HG02870 (cell line): ENCODE measurements at regions not wholly inside any gene's neighbourhood (a gene's known extent, or its start where the extent isn't known, plus 50 kb on each side); places are given as distances from the start of the nearest gene placed in this dataset.
"Not testable (repeated sequence)": the region's sequence is repeated elsewhere in the genome, so short reads cannot be mapped to it uniquely, and the experiment has no call there.

Experiments used
- ATAC-seq: cut with Tn5 transposase; IDR thresholded peaks from one replicate; pipeline ENCODE4 v1.9.1; 2021; ENCODE audit warnings: mild to moderate bottlenecking, moderate library complexity; ENCODE audit not compliant: unreplicated experiment

DNA sequence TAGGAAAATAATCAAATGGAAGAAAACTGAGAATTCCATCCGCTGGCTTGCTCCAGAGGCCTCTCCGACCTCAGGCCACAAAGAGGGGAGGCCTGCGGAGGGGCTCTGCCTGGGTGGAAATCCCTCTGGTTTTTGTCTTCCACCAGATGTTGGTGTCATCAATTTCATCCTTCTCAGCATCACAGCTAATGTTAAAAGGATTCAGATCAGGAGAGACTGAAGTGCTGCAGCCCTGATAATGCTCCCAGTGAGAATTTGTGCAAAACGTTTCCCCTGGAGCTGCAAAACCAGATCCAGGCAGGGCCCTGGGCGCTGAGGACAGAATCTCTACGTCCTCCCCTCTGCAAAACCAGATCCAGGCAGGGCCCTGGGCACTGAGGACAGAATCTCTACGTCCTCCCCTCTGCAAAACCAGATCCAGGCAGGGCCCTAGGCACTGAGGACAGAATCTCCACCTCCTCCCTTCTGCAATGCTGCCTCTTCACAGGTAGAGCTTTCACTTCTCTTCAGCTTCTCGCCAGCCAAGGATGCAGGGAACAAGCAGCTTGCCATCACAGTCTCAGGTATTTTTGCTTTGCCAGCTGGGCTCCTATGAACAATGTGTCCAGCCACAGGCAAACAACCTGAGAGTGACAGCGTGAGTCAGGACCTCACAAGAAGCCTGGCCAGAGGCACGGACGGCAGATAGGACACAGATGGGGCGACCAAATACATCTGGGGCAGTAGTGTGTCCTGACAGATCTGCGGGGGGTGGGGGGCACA lies 81.2 kb downstream of the TMEM18 start:
- ATAC-seq, result no peak

DNA sequence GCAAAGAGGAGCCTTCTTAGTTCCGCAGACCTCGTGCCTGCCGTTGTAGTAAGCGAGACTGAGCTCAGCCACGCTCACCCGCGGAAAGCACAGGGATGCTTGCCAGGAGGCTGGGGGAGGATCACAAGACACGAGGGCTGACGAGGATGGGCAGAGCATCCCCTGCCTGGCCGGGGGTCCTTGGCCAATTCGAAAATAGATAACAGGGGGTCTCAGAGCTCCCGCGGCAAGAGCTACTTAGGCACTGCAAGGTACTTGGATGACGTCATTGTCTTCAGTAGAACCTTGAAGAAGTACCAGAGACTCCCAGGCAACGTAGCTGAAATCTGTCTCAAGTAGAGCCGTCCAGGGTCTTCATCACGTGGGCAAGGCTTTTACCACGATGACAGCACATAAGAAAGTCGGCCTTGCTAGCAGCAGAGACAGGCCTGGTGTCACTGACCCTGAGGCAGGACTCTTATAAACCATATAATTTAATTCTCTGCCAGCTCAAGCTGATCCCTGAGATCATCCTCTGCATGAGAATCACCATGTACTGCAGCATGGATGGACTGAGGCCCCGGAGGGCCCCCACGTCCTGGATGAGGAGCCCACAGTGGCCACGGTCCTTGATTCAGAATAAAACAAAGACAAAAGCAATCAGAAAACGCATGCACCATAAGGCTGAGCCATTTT lies 81.9 kb downstream of the TMEM18 start:
- ATAC-seq, result no peak

DNA sequence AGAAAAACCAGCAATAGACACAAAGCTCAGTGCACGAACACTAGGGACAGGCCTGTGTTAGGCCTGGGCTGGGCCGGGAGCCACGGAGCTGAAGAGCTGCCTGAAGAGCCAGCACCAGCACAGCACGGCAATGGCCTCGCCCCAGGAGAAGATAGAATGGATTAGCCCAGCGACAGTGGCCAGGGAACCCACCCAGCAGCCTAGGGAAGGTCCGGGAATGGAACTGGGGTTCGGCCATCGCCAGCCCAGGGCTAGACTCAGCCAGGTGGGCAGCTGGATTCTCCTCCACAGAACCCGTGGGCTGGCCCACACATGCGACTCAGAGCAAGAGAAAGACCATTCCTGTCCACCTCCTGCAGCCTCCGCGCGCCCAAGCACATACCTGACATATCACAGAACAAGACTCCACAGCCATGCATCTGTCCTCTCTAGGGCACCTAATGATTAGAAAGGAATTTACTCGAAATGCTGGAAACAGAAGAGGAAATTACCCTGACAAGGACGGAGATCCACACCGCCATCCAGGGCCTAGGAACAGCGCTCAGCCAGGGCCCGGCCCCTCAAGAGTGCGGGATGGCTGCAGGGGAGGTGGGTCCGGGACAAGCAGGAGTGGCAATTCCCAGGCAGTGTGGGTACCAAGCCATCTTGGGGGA lies 82.8 kb downstream of the TMEM18 start:
- no peak for ATAC-seq

DNA sequence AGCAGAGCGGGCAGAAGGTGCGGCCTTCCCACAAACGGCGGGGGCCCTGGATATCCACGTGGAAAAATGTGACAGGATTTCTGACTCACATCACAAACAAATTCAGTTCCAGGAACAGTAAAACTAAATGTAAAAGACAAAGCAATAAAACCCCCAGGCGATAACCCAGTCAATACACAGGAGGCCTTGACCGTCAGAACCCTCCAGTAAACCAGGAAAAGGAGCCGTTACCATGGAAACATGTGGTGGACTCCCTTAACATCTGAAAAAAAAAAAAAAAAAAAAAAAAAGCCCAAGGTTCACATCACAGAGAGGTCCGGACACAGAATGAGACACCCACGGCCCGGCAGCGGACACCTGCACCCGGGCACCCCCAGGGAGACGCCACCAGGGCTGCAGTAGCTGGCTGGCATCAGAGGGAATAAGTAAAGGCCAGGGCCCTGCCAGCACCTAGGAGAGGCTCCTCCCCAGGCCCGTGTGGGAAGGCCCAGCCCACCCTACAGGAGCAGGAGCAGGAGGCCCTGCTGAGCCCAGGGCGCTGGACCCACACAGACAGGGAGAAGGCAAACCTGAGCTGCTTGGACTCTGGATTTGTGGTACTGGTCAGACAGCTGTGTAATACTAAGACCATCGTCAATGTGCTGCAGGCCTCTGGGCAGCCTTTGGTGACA lies 83.7 kb downstream of the TMEM18 start:
- ATAC-seq, result no peak

DNA sequence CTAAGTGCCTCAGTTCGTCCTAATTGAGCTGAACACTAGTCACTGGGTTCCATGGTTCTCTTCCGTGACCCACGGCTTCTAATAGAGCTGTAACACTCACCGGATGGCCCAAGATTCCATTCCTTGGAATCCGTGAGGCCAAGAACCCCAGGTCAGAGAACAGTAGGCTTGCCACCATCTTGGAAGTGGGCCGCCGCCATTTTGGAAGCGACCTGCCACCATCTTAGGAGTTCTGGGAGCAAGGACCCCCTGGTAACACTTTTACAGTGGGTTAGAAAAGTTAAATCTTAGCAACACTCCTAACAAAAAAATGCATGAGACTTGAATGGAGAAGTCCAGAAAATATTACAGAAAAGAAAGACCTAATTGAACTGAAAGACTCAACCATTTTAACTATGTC lies 84.5 kb downstream of the TMEM18 start:
- no peak for ATAC-seq

DNA sequence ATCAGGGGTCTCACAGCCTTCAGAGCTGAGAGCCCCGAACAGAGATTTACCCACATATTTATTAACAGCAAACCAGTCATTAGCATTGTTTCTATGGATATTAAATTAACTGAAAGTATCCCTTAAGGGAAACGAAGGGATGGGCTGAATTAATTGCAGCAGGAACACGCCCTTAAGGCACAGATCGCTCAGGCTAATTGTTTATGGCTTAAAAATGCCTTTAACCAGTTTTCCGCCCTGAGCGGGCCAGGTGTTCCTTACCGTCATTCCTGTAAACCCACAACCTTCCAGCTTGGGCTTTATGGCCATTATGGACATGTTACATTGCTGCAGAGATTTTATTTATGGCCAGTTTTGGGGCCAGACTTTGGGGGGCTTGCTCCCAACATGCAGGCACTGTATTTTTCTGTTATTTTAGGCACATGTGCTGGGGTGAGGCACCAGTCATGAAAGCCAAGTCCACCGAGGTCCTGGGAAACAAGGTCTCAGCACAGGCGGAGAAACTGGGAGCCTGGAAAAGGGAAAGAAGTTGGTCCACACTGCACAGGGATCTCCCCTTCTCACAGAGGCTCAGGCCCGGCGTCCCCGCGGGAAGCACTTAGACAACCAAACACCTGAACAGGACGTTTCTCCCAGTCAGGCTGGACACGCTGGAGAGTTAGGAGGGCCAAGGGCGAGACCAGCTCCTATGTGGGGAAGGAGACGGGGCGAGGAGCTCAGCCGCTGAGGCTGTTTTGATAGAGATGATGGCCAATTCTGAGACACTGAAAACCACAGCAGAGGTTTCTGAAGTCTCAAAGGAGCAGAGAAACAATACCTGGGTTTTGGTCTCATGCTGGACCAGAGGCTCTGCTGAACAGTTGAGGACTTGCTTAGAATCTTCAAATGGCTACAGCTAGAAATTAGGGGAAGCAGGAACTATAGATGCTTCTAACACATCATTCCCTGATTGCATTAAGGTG lies 86.7 kb downstream of the TMEM18 start:
- no peak for ATAC-seq

DNA sequence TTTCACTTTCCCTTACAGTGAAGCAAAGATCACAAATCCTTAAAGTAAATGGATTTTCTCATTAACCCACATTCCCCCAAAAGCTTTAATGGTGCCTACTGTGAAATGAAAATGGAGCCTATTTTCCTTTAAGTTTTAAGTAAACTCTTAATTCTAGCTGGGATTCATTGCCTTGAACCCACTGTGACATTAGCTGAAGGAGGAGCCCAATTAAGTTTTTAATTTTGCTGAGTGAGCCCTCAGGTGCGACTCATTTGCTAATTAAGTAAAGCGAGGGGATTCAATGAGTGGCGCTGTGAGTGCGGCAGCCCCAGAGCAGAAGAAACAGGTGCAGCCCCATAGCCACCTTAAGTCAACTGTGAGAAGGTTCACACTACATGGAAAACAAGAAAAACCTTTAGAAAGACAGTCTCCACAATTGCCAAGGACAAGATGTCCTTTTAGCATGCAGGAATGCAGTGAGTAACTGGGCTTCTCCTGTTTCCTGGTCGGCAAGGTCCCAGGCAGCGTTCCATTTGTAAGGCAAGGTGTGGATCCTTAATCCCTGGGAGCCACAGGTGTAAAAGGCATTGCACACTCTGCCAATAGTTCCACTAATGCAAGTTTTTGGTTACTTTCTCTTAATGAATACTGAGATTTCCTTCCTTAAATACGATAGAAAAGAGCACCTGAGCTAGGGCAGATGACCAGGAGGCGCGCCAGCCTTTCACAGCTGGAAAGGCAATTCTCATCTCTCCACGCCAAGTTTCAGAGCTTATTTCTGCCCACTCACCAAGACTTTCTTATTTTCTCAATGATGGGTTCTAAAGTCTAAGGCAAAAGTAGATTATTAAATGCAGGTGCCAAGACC lies 87.7 kb downstream of the TMEM18 start:
- ATAC-seq, result no peak

DNA sequence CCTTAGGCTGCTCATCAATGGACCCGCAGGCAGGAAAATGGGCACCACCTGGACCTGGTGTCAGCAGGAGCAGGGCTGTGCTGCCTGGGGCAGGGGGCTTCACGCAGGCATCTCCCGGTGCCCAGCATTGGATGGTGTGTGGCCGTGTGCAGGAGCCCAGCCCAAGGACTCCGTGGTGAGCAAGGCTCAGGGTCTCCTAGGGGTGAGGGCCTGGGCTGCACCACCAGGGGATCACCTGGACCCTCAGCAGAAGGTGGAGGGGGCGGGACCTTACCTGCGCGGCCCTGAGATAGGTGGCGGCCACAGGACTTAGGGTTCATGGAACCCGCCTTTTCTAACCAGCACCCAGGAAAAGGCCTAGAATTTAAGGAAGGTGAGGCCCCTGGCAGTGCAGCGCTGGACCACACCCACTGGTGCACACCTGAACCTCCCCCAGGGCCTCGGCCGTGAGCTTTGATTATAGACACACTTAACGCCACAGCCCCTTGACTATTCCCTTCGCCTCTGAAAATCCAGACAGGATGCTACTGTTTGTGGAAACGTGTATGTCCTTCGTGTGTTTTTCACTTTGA lies 89.0 kb downstream of the TMEM18 start:
- no peak for ATAC-seq

DNA sequence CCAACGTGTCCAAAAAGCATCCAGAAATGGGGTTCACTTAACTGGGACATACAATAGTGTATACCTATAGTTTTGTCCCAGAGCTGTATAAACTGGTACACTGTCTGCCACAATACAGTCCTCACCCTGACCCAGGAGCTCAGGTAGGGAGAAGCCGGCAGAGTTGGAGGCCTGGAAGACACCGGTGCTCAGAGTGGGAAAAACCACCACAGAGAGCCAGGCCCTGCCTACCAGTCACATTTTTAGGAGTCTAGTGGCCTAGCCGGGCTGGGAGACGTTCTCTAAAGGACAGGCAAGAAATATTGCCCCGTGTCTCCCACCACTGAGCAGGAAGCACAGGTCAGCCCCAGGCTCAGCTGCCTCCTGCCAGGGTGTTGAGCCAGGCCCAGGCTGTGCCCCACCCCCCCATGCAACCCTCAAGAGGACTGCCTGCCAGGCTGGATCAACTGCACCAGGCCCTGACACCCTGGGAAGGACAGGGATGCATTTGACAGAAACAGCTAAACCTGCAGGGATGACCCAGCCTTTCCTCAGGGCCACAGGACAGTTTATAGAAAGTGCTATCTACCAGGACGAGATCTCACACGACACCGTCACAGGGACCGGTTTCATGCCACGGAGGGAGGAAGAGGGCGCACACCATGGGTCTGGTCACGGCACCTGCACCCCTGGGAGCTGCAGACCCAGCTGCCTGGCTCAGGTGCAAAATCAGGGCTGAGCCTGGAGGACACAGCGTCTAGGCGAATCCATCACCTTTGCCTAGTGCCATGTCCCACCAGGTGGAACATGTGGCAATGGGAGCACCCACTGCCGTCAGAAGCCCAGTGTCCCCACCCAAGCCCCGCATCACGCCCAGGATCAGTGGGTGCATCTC lies 89.9 kb downstream of the TMEM18 start:
- ATAC-seq, result no peak

DNA sequence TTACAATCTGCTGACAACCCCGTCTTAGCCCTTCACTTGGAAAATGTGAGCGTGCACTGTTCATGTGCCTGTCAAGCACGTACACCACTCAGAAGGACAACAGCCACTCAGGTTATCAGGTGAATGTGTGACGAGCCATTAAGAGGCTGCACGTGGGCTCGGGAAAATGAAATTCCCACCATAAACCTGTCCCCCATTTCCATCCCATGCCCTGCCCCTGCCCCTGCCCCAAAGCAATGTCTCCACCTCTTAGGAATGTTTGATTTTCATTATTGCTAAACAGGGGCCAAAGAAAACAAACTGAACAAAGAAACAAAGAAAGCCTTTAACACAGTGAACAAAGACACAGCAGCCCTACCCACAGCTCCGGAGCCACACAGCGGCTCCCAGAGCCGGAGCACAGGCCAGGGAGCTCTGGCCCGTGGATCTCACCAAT lies 90.5 kb downstream of the TMEM18 start:
- ATAC-seq, result no peak

DNA sequence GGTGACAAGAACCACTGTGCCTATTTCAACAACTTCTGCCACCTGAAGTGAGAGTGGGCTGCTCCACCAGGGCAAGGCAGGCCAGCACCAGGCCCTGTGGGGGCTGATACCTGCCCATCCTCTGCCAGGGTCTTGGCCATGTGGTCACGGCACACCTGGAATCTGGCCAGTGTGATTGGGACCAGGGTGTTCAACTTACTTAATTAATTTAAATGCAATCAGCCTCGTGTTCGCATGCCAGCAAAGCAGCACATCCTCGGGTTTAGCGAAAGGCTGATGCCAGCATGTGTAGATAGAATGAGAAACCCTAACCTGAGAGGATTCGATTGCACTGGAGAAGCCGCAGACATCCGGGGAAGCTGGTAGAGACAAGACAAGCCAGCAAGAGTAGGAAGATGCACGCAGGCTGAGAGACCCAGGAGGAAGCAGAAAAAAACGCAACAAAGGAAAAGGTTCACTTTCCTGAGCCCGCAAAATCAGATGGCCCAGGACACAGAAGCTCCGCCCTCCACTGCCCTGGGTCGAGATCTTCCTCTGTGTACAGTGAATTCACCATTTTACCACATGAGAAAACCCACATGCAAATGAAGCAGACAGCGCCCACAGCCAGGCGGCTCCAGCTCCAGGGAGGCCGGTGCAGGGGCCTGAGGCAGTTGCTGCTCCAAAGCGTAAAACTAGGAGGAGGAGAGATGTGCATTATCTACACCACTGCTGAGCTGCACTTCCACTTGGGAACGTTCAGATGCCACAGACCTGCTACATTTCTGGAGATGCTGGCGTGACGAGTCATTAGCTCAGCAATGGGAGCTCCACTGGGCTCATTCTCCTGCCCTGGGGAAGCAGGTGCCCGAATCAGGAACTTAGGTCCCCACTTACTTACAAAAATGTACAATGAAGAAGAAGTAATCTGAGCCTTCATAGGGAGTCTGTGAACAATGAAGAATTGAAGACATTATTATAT lies 92.1 kb downstream of the TMEM18 start:
- ATAC-seq, result peak; percentile 97

DNA sequence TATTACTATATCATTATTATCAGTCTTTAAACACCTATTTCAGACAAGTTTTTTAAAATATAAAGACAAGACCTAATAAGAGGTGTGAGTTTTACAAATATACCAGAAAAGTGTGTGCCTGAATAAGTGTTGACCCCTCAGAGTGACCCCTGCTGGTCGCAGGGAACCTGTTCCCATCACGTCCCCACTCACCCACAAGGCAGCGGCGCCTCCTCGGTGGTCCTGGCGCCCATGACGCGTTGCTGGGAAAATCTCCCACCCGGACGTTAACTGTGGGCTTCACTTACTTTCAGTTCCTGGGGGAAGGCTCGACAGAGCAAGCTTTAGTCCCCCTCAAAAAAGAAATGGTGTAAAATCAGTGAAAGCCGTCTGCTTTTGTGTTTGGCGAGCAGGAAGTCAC lies 93.5 kb downstream of the TMEM18 start:
- ATAC-seq, result no peak

DNA sequence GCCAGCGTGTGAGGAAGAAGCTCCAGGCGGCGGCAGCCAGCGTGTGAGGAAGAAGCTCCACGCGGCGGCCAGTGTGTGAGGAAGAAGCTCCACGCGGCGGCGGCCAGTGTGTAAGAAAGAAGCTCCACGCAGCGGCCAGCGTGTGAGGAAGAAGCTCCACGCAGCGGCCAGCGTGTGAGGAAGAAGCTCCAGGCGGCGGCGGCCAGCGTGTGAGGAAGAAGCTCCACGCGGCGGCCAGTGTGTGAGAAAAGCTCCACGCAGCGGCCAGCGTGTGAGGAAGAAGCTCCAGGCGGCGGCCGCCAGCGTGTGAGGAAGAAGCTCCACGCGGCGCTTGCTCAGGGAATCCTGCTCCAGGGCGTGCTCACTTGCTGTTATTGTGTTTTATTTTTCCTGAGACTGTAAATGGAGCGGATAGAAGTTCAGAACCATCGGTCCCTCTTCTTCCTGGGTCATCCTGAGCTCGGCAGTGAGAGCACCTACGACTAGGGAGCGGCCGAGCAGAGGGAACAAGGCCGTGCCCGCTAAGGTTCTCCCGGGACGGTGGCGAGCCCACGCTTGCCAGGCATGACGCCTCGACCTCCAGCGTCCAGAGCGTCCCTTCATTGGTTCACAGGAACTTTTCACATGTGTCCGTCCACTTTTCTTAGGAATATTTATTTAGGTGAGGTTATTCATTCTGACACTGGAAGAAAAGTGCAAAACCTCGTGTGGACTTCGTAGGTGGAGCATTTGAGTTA lies 94.2 kb downstream of the TMEM18 start:
- ATAC-seq, result no peak

DNA sequence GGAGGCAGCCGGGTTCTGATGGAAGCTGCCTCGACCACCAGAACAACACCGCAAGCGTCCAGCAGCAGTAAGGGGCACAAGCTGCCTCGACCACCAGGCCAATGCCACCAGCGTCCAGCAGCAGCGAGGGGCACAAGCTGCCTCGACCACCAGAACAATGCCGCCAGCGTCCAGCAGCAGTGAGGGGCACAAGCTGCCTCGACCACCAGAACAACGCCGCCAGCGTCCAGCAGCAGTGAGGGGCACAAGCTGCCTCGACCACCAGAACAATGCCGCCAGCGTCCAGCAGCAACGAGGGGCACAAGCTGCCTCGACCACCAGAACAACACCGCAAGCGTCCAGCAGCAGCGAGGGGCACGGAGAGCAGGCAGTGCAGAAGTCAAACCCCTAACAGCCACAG lies 94.9 kb downstream of the TMEM18 start:
- not testable (repeated sequence) for ATAC-seq

DNA sequence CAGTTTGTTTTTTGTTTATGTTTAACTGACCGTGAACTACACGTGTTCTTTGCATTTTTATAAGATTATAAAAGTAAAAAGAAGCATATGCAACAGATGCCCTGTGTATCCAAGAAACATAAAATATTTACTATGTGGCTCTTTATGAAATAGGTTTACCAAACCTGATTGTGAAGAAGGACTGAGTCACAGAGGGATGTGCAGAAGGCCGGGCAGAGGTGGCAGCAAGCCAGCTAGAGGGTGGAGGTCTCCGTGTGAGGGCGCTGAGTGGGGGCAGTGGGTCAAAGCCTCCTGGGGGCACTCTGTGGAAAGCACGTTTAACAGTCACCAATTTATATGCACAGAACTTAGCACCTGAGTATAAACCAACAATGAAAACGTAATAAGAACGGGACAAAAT lies 97.2 kb downstream of the TMEM18 start:
- ATAC-seq, result no peak

DNA sequence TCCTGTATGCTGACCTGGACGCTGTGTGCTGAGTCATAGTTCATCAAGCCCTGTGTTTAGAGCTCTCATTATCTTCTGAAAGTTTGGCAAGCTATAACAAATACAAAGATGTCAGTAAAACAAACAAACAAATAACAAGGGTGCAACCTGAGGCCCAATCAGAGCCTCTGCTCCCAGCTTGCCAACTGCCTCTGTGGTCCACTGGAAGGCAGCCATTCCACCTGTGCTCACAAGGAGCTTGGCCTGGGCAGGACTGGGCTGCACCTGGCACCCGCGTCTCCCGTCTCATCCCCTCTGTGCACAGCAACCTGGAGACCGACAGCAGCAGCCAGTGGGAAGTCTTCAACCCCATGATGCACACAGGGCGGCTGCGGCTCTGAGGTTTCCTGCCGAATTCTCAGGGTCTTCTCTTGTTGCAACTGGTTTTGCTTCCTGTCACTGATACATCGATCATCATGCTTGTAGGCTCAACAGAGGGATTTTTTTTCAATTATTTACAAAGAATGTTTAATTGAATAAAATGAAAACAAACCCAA lies 97.8 kb downstream of the TMEM18 start:
- no peak for ATAC-seq
